IMR-90 (cell line): ENCODE measurements at regions not wholly inside any gene's neighbourhood (a gene's known extent, or its start where the extent isn't known, plus 50 kb on each side); places are given as distances from the start of the nearest gene placed in this dataset.

ENCODE experiments used
- ATAC-seq: fragments of 200-7000 bp; cut with Tn5 transposase; 2 replicates; pipeline ENCODE4 v1.9.1; 2020; ENCODE audit warnings: low read depth, mild to moderate bottlenecking, moderate library complexity
- BruUV-seq: library from RNA; stranded (reverse); fragments of 400-500 nt; replicated peaks from 2 replicates; lab custom pipeline; 2021; lab: Mats Ljungman, UMichigan
- CTCF ChIA-PET: fragments of 300-600 bp; formaldehyde crosslinking; extraction: SDS; loops from one replicate; lab custom pipeline; 2021; ENCODE audit warnings: antibody characterized with exemption; lab: Yijun Ruan, JAX
- POLR2A ChIA-PET: fragments of 300-600 bp; sonication (Branson Sonifier 250); formaldehyde crosslinking; loops from one replicate; lab custom pipeline; 2022; ENCODE audit warnings: antibody characterized with exemption; ENCODE audit not compliant: unreplicated experiment; lab: Charles Lee
- DNase-seq: peaks from one replicate; pipeline ENCODE4 v3.0.0; 2013
- H2AFZ ChIP-seq: replicated peaks from 2 replicates; pipeline ENCODE3; 2013; ENCODE audit warnings: low read length, mild to moderate bottlenecking; ENCODE audit not compliant: poor library complexity
- H2AK5ac ChIP-seq: 2 replicates; pipeline ENCODE4 v1.6.1; 2013; ENCODE audit warnings: low read depth, low read length, inconsistent platforms
- H2AK9ac ChIP-seq: replicated peaks from 2 replicates; pipeline ENCODE3; 2013; ENCODE audit warnings: mild to moderate bottlenecking, low read depth, low read length, moderate library complexity; ENCODE audit not compliant: poor library complexity
- H2BK120ac ChIP-seq: 2 replicates; pipeline ENCODE4 v1.6.1; 2013; ENCODE audit warnings: low read depth, low read length, inconsistent platforms
- H2BK15ac ChIP-seq: 3 replicates; pipeline ENCODE4 v1.6.1; 2013; ENCODE audit warnings: low read depth, low read length, inconsistent platforms
- H2BK20ac ChIP-seq: 2 replicates; pipeline ENCODE4 v1.6.1; 2013; ENCODE audit warnings: low read depth, mild to moderate bottlenecking, inconsistent platforms, low read length, moderate library complexity
- H2BK5ac ChIP-seq: 2 replicates; pipeline ENCODE4 v1.6.1; 2013; ENCODE audit warnings: mild to moderate bottlenecking, low read depth, low read length, inconsistent platforms; ENCODE audit not compliant: poor library complexity, severe bottlenecking
- H3K14ac ChIP-seq: replicated peaks from 2 replicates; pipeline ENCODE4 v1.6.1; 2013; ENCODE audit warnings: low read depth, low read length, inconsistent platforms
- H3K18ac ChIP-seq: 2 replicates; pipeline ENCODE4 v1.6.1; 2013; ENCODE audit warnings: low read depth, low read length, control low read depth
- H3K23ac ChIP-seq: 2 replicates; pipeline ENCODE4 v1.6.1; 2013; ENCODE audit warnings: low read depth, low read length, inconsistent platforms
- H3K27ac ChIP-seq: 2 replicates; pipeline ENCODE4 v1.5.1; 2013; ENCODE audit warnings: mild to moderate bottlenecking, control low read depth, low read length; ENCODE audit not compliant: insufficient read depth
- H3K27me3 ChIP-seq: 2 replicates; pipeline ENCODE4 v1.6.1; 2013; ENCODE audit warnings: low read length; ENCODE audit not compliant: control insufficient read depth, insufficient read depth
- H3K36me3 ChIP-seq: 2 replicates; pipeline ENCODE4 v1.6.1; 2013; ENCODE audit warnings: low read length, mixed read lengths; ENCODE audit not compliant: control insufficient read depth, insufficient read depth
- H3K4ac ChIP-seq: 2 replicates; pipeline ENCODE4 v1.6.1; 2013; ENCODE audit warnings: low read depth, low read length, inconsistent platforms
- H3K4me1 ChIP-seq: 2 replicates; pipeline ENCODE4 v1.6.1; 2013; ENCODE audit warnings: low read length, mixed read lengths; ENCODE audit not compliant: control insufficient read depth, insufficient read depth
- H3K4me2 ChIP-seq: 2 replicates; pipeline ENCODE4 v1.6.1; 2013; ENCODE audit warnings: low read depth, mild to moderate bottlenecking, control low read depth, low read length, moderate library complexity
- H3K4me3 ChIP-seq: 2 replicates; pipeline ENCODE4 v1.5.1; 2013; ENCODE audit warnings: low read depth, mild to moderate bottlenecking, control low read depth, low read length, moderate library complexity; ENCODE audit not compliant: insufficient read depth
- H3K56ac ChIP-seq: 2 replicates; pipeline ENCODE4 v1.6.1; 2013; ENCODE audit warnings: low read length, inconsistent platforms; ENCODE audit not compliant: insufficient read depth; ENCODE audit errors: extremely low read depth
- H3K79me1 ChIP-seq, 2 experiments: 2 replicates each; pipeline ENCODE4 v1.6.1; 2013; ENCODE audit warnings: low read length in 2 of 2, inconsistent platforms in 1 of 2, low read depth in 1 of 2
- H3K9ac ChIP-seq: 2 replicates; pipeline ENCODE4 v1.6.1; 2013; ENCODE audit warnings: low read depth, low read length, control low read depth
- H3K9me1 ChIP-seq: 2 replicates; pipeline ENCODE4 v1.6.1; 2013; ENCODE audit warnings: low read length, inconsistent platforms; ENCODE audit not compliant: insufficient read depth
- H3K9me3 ChIP-seq: 2 replicates; pipeline ENCODE4 v1.6.1; 2013; ENCODE audit warnings: low read length; ENCODE audit not compliant: control insufficient read depth, insufficient read depth
- H4K20me1 ChIP-seq: 2 replicates; pipeline ENCODE4 v1.6.1; 2013; ENCODE audit warnings: low read length, inconsistent platforms; ENCODE audit not compliant: insufficient read depth
- H4K5ac ChIP-seq: 2 replicates; pipeline ENCODE4 v1.6.1; 2013; ENCODE audit warnings: mild to moderate bottlenecking, low read depth, low read length, control low read depth
- H4K8ac ChIP-seq, 2 experiments: 2 replicates each; pipeline ENCODE4 v1.6.1; 2013; ENCODE audit warnings: low read depth in 2 of 2, low read length in 2 of 2, control low read depth in 1 of 2, inconsistent platforms in 1 of 2
- H4K91ac ChIP-seq: 2 replicates; pipeline ENCODE4 v1.6.1; 2013; ENCODE audit warnings: low read depth, low read length, inconsistent platforms; ENCODE audit not compliant: insufficient read depth
- BHLHE40 ChIP-seq: fragments of 150-350 bp; IDR thresholded peaks from 2 replicates; pipeline ENCODE4 v1.6.1; 2016; ENCODE audit warnings: mild to moderate bottlenecking, low read depth, low read length
- CEBPB ChIP-seq: IDR thresholded peaks from 2 replicates; pipeline ENCODE4 v1.6.1; 2012; ENCODE audit warnings: low read depth, low read length, improper control_type of control experiment
- CHD1 ChIP-seq: IDR thresholded peaks from 2 replicates; pipeline ENCODE4 v1.6.1; 2012; ENCODE audit warnings: low read depth, low read length, improper control_type of control experiment
- CTCF ChIP-seq: conservative IDR thresholded peaks from 2 replicates; pipeline ENCODE4 v1.5.1; 2012; ENCODE audit warnings: mild to moderate bottlenecking, low read depth, low read length, improper control_type of control experiment
- ELK1 ChIP-seq: fragments of 150-350 bp; IDR thresholded peaks from 2 replicates; pipeline ENCODE4 v1.6.1; 2016; ENCODE audit warnings: low read depth, mild to moderate bottlenecking, low read length, moderate library complexity, borderline replicate concordance
- FOS ChIP-seq: fragments of 150-350 bp; IDR thresholded peaks from 2 replicates; pipeline ENCODE4 v1.6.1; 2016; ENCODE audit warnings: low read depth, low read length
- MAFK ChIP-seq: IDR thresholded peaks from 2 replicates; pipeline ENCODE4 v1.6.1; 2012; ENCODE audit warnings: low read depth, low read length, improper control_type of control experiment
- MAZ ChIP-seq: IDR thresholded peaks from 2 replicates; pipeline ENCODE4 v1.6.1; 2012; ENCODE audit warnings: low read depth, mild to moderate bottlenecking, low read length, improper control_type of control experiment, moderate library complexity, borderline replicate concordance
- MXI1 ChIP-seq: IDR thresholded peaks from 2 replicates; pipeline ENCODE4 v1.6.1; 2012; ENCODE audit warnings: low read depth, mild to moderate bottlenecking, low read length, moderate library complexity, borderline replicate concordance
- NFE2L2 ChIP-seq: fragments of 150-350 bp; IDR thresholded peaks from 2 replicates; pipeline ENCODE4 v1.6.1; 2016; ENCODE audit warnings: low read depth, mild to moderate bottlenecking, low read length
- POLR2A ChIP-seq: IDR thresholded peaks from 2 replicates; pipeline ENCODE4 v1.6.1; 2012; ENCODE audit warnings: mild to moderate bottlenecking, low read depth, low read length
- RAD21 ChIP-seq: IDR thresholded peaks from 2 replicates; pipeline ENCODE4 v1.6.1; 2012; ENCODE audit warnings: low read length, improper control_type of control experiment
- RCOR1 ChIP-seq: IDR thresholded peaks from 2 replicates; pipeline ENCODE4 v1.6.1; 2012; ENCODE audit warnings: mild to moderate bottlenecking, low read length, improper control_type of control experiment; ENCODE audit not compliant: insufficient replicate concordance
- RFX5 ChIP-seq: IDR thresholded peaks from 2 replicates; pipeline ENCODE4 v1.8.0; 2012; ENCODE audit warnings: low read depth, mild to moderate bottlenecking, low read length, moderate library complexity
- SMC3 ChIP-seq: fragments of 150-350 bp; IDR thresholded peaks from 2 replicates; pipeline ENCODE4 v1.6.1; 2016; ENCODE audit warnings: low read depth, mild to moderate bottlenecking, antibody characterized with exemption, low read length, moderate library complexity
- USF2 ChIP-seq: fragments of 150-350 bp; IDR thresholded peaks from 2 replicates; pipeline ENCODE4 v1.6.1; 2017; ENCODE audit warnings: mild to moderate bottlenecking, antibody characterized with exemption, low read length, low read depth
- dilution Hi-C: fragments of 300-500 bp; cut with HindIII; formaldehyde crosslinking; loops from one replicate; pipeline ENCODE4 v1.14.3; 2018; ENCODE audit warnings: low sequenced_read_pairs; ENCODE audit not compliant: unreplicated experiment
- in situ Hi-C: fragments of 300-500 bp; cut with MboI; formaldehyde crosslinking; loops from 3 replicates; pipeline ENCODE4 v1.14.3; 2019; ENCODE audit warnings: low sequenced_read_pairs, inconsistent platforms, mixed read lengths
- intact Hi-C: fragments of 100-400 bp; cut with micrococcal nuclease; formaldehyde crosslinking; loops from 2 replicates; pipeline ENCODE4 v1.10.0; 2022

GRCh38 chr14:84670796-84671195 lies 859.1 kb upstream of the FLRT2 start:
- no peaks in the 10 kb centered on the region for H3K9me1 ChIP-seq
- no peak overlapping the region for H3K4me3 ChIP-seq
- in situ Hi-C loops (no loop called here), dilution Hi-C loops (no loop called here), intact Hi-C loops (no loop called here)
- no peak overlapping the region for H3K14ac ChIP-seq
- no TSS peak for BruUV-seq
- H3K27ac ChIP-seq: no peak overlapping the region
- no peak overlapping the region for H2BK15ac ChIP-seq
- H3K18ac ChIP-seq: no peak overlapping the region
- no peak for ATAC-seq
- no peak overlapping the region for H3K23ac ChIP-seq
- no peak overlapping the region for H3K4ac ChIP-seq
- H2BK120ac ChIP-seq: no peak overlapping the region
- no peak overlapping the region for H4K8ac ChIP-seq
- no peaks in the 10 kb centered on the region for H4K20me1 ChIP-seq
- no peaks in the 10 kb centered on the region for H3K4me1 ChIP-seq
- no peak overlapping the region for H4K91ac ChIP-seq
- no peak overlapping the region for H3K4me2 ChIP-seq
- no peak overlapping the region for H2AK9ac ChIP-seq
- no peaks in the 10 kb centered on the region for H3K36me3 ChIP-seq
- peaks cover 5% of the 10 kb centered on the region; the same call in 1 of the 2 replicates for H3K9me3 ChIP-seq
- H2BK20ac ChIP-seq: no peak overlapping the region
- no peak for TF ChIP-seq CEBPB
- no peak for TF ChIP-seq BHLHE40
- TF ChIP-seq CHD1: no peak
- no peak for TF ChIP-seq SMC3
- no peak for TF ChIP-seq NFE2L2
- no peak for TF ChIP-seq USF2
- TF ChIP-seq MAFK: no peak
- no peak for TF ChIP-seq RFX5
- no peak for TF ChIP-seq RAD21
- TF ChIP-seq POLR2A: no peak
- no peak for TF ChIP-seq MAZ
- TF ChIP-seq ELK1: no peak
- no peak for TF ChIP-seq FOS
- TF ChIP-seq MXI1: no peak
- no peak for TF ChIP-seq RCOR1
- no peak for TF ChIP-seq CTCF
- no peaks in the 10 kb centered on the region for H3K27me3 ChIP-seq
- no peak overlapping the region for H3K9ac ChIP-seq
- H4K5ac ChIP-seq: no peak overlapping the region
- no peak overlapping the region for H2AK5ac ChIP-seq
- H3K56ac ChIP-seq: no peak overlapping the region
- H2AFZ ChIP-seq: no peak overlapping the region
- H3K79me1 ChIP-seq: no peaks in the 10 kb centered on the region
- no peak overlapping the region for H2BK5ac ChIP-seq
- ChIA-PET POLR2A (no interaction called here), CTCF (no interaction called here)
- no peak for DNase-seq
